Left kidney (tissue), 1 donor: ENCODE measurements at regions not wholly inside any gene's neighbourhood (a gene's known extent, or its start where the extent isn't known, plus 50 kb on each side); places are given as distances from the start of the nearest gene placed in this dataset.
"Not testable (repeated sequence)": the region's sequence is repeated elsewhere in the genome, so short reads cannot be mapped to it uniquely, and the experiment has no call there.

Experiments
- DNase-seq: peaks from one replicate; pipeline ENCODE4 v3.0.0-alpha.2; 2013

GRCh38 chr13:65293530-65294198 lies 1936.5 kb downstream of the PCDH9 start:
- no peak for DNase-seq

GRCh38 chr13:65292488-65292901 lies 1937.6 kb downstream of the PCDH9 start:
- no peak for DNase-seq

GRCh38 chr13:65287405-65287804 lies 1942.7 kb downstream of the PCDH9 start:
- no peak for DNase-seq

- DNase-seq = no peak
These were observed 1954.1 kb downstream of the PCDH9 start for GRCh38 chr13:65275838-65276630.

GRCh38 chr13:65275108-65275507 lies 1955.0 kb downstream of the PCDH9 start:
- no peak for DNase-seq

GRCh38 chr13:65273811-65274420 lies 1956.2 kb downstream of the PCDH9 start:
- DNase-seq = not testable (repeated sequence)

GRCh38 chr13:65268009-65268408 lies 1962.1 kb downstream of the PCDH9 start:
- DNase-seq = no peak

GRCh38 chr13:65265988-65266387 lies 1964.1 kb downstream of the PCDH9 start:
- DNase-seq = no peak

- DNase-seq = no peak
These were observed 1966.1 kb downstream of the PCDH9 start for GRCh38 chr13:65264066-65264465.

- DNase-seq = no peak
These were observed 1968.9 kb downstream of the PCDH9 start for GRCh38 chr13:65260946-65261891.

- DNase-seq = no peak
These were observed 1989.4 kb downstream of the PCDH9 start for GRCh38 chr13:65240773-65241172.

GRCh38 chr13:65236841-65237418 lies 1993.2 kb downstream of the PCDH9 start:
- DNase-seq = no peak

- no peak for DNase-seq
These were observed 2012.6 kb downstream of the PCDH9 start for GRCh38 chr13:65217471-65217995.

GRCh38 chr13:65202845-65203244 lies 2027.3 kb downstream of the PCDH9 start:
- DNase-seq = not testable (repeated sequence)

- no peak for DNase-seq
These were observed 2041.4 kb downstream of the PCDH9 start for GRCh38 chr13:65188721-65189120.

- DNase-seq = no peak
These were observed 2062.1 kb downstream of the PCDH9 start for GRCh38 chr13:65168026-65168425.

- no peak for DNase-seq
These were observed 2063.5 kb downstream of the PCDH9 start for GRCh38 chr13:65166675-65167074.

GRCh38 chr13:65159803-65160202 lies 2070.3 kb downstream of the PCDH9 start:
- DNase-seq = no peak

- no peak for DNase-seq
These were observed 2074.3 kb downstream of the PCDH9 start for GRCh38 chr13:65155861-65156260.

- DNase-seq = no peak
These were observed 2075.3 kb downstream of the PCDH9 start for GRCh38 chr13:65154661-65155447.

- DNase-seq = no peak
These were observed 2080.4 kb downstream of the PCDH9 start for GRCh38 chr13:65149687-65150086.
